Caco-2 (cell line): ENCODE measurements at regions not wholly inside any gene's neighbourhood (a gene's known extent, or its start where the extent isn't known, plus 50 kb on each side); places are given as distances from the start of the nearest gene placed in this dataset.

Source experiments
- BruUV-seq: library from RNA; stranded (reverse); fragments of 400-500 nt; replicated peaks from 2 replicates; lab custom pipeline; 2021; lab: Mats Ljungman, UMichigan
- CTCF ChIA-PET: fragments of 300-600 bp; sonication (Branson Sonifier 250); formaldehyde crosslinking; loops from one replicate; lab custom pipeline; 2022; ENCODE audit warnings: antibody characterized with exemption; lab: Charles Lee
- POLR2A ChIA-PET: fragments of 300-600 bp; sonication (Branson Sonifier 250); formaldehyde crosslinking; loops from one replicate; lab custom pipeline; 2022; ENCODE audit warnings: antibody characterized with exemption; lab: Charles Lee
- DNase-seq, 2 experiments: peaks; one replicate each; pipeline versions ENCODE4 v3.0.0 to v3.0.0-alpha.2; 2020 to 2022
- H3K27me3 ChIP-seq: replicated peaks from 2 replicates; pipeline ENCODE4 v1.6.0; 2011; ENCODE audit warnings: low read length; ENCODE audit not compliant: control insufficient read depth, insufficient read depth
- H3K36me3 ChIP-seq: 2 replicates; pipeline ENCODE4 v1.5.1; 2011; ENCODE audit warnings: low read length; ENCODE audit not compliant: control insufficient read depth, insufficient read depth
- H3K4me1 ChIP-seq: fragments of 250-450 bp; sonication (Bioruptor Pico); 2 replicates; pipeline ENCODE4 v1.5.1; 2020; ENCODE audit warnings: mild to moderate bottlenecking
- H3K4me3 ChIP-seq: 2 replicates; pipeline ENCODE4 v1.5.1; 2011; ENCODE audit warnings: low read depth, mild to moderate bottlenecking, control low read depth, low read length
- H3K9me3 ChIP-seq: fragments of 250-450 bp; sonication (Bioruptor Pico); 2 replicates; pipeline ENCODE4 v1.5.1; 2020; ENCODE audit warnings: mild to moderate bottlenecking, moderate library complexity
- H3K27ac Mint-ChIP-seq: one replicate; pipeline ENCODE4 v1.8.0; 2022; ENCODE audit warnings: mixed read lengths; ENCODE audit not compliant: unreplicated experiment
- H3K27me3 Mint-ChIP-seq: one replicate; pipeline ENCODE4 v1.8.0; 2022; ENCODE audit warnings: mixed read lengths; ENCODE audit not compliant: insufficient read depth, unreplicated experiment
- H3K36me3 Mint-ChIP-seq: one replicate; pipeline ENCODE4 v1.8.0; 2022; ENCODE audit warnings: mild to moderate bottlenecking, mixed read lengths; ENCODE audit not compliant: insufficient read depth, unreplicated experiment
- H3K4me1 Mint-ChIP-seq: one replicate; pipeline ENCODE4 v1.8.0; 2022; ENCODE audit warnings: low read depth, mixed read lengths; ENCODE audit not compliant: unreplicated experiment
- H3K4me3 Mint-ChIP-seq: one replicate; pipeline ENCODE4 v1.8.0; 2022; ENCODE audit warnings: mild to moderate bottlenecking, moderate library complexity, mixed read lengths; ENCODE audit not compliant: unreplicated experiment
- H3K9me3 Mint-ChIP-seq: one replicate; pipeline ENCODE4 v1.8.0; 2022; ENCODE audit warnings: mixed read lengths; ENCODE audit not compliant: unreplicated experiment
- intact Hi-C: fragments of 100-400 bp; cut with micrococcal nuclease; formaldehyde crosslinking; loops from one replicate; pipeline ENCODE4 v1.10.0; 2022; ENCODE audit not compliant: unreplicated experiment
- TF ChIP-seq, protein P1 (sequence below), 2 experiments: fragments of 200-600 bp in 1 of 2; IDR thresholded peaks; 1 replicate in 1 of 2; 2 replicates in 1 of 2; pipeline versions ENCODE4 v1.5.1 to v1.8.0; 2011 to 2022; ENCODE audit warnings: antibody characterized with exemption in 1 of 2, control low read depth in 1 of 2, inconsistent platforms in 1 of 2, low read depth in 1 of 2, low read length in 1 of 2, mild to moderate bottlenecking in 1 of 2, moderate library complexity in 1 of 2; ENCODE audit not compliant: insufficient read depth in 1 of 2, severe bottlenecking in 1 of 2, unreplicated experiment in 1 of 2

DNA sequence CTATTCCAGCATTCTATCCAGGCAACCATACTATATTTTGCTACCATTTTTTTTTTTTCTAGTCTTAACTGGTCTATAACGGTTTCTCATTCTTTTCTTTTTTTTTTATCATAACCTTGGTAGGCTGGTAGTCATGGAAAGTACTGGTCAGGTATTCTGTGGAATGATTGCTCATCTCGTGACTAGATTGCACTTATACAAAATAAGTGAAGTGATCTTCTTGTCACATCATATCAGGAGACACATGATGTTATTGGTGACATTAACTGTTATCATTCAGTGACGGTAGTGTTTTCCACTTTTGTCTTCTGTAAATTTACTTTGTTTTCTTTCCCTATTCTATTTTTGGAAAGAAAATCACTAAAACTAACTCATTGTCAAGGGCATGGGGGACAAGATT is 239.3 kb upstream of the SLITRK6 start:
- no peak overlapping the region for H3K4me3 Mint-ChIP-seq
- intact Hi-C loops, result no loop called here
- BruUV-seq, result no TSS peak

DNA sequence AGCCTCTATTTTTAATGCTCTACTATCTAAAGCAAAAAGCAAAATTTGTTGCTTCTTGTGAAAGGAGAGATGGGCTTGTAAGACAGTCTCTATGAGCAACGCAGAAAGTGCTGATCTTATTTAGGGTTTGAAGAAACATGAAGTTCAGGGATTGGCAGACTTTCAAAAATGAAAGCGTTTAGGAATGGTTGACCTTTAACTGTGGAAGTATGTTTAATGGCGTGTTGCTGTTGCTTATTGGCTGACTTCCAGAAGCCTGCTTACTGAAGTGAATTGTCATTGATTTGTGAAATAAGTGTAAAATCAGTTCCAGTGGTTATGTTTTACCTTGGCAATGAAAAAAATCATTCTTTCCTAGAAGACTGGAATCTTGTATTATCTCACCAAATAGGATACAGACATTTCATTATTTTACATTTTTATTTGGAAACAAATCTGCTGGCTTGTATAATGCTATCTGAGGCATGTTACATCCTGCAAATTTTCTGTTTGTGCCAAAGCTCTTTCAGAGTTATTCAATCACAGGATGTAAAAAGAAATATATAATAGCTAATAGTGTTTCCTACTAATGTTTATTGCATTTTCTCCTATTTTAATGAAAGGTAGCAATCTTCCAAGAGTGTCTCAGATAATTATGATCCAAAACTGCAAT is 221.3 kb upstream of the SLITRK6 start:
- Mint-ChIP-seq H3K9me3 (no peaks in the 10 kb centered on the region), H3K27me3 (no peaks in the 10 kb centered on the region), H3K27ac (no peak overlapping the region), H3K4me1 (no peaks in the 10 kb centered on the region), H3K4me3 (no peak overlapping the region), H3K36me3 (no peaks in the 10 kb centered on the region)
- BruUV-seq, result no TSS peak
- TF ChIP-seq, protein P1, sequence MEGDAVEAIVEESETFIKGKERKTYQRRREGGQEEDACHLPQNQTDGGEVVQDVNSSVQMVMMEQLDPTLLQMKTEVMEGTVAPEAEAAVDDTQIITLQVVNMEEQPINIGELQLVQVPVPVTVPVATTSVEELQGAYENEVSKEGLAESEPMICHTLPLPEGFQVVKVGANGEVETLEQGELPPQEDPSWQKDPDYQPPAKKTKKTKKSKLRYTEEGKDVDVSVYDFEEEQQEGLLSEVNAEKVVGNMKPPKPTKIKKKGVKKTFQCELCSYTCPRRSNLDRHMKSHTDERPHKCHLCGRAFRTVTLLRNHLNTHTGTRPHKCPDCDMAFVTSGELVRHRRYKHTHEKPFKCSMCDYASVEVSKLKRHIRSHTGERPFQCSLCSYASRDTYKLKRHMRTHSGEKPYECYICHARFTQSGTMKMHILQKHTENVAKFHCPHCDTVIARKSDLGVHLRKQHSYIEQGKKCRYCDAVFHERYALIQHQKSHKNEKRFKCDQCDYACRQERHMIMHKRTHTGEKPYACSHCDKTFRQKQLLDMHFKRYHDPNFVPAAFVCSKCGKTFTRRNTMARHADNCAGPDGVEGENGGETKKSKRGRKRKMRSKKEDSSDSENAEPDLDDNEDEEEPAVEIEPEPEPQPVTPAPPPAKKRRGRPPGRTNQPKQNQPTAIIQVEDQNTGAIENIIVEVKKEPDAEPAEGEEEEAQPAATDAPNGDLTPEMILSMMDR (IDR thresholded peaks at IDR 0.05; ENCODE audit: insufficient read depth in 1 of 2, low read depth in 1 of 2, low read length in 1 of 2, severe bottlenecking in 1 of 2, unreplicated experiment in 1 of 2), result no peak
- intact Hi-C loops, result no loop called here
- Histone ChIP-seq H3K27me3 (no peaks in the 10 kb centered on the region), H3K9me3 (no peaks in the 10 kb centered on the region), H3K4me1 (no peaks in the 10 kb centered on the region), H3K36me3 (no peaks in the 10 kb centered on the region), H3K4me3 (no peak overlapping the region)
- CTCF ChIA-PET, result no interaction called here
- POLR2A ChIA-PET, result no interaction called here
- DNase-seq, result no peak

More for the DNA sequence above, 239.3 kb upstream of the SLITRK6 start:
- DNase-seq, result no peak
- CTCF ChIA-PET, result no interaction called here
- Mint-ChIP-seq H3K36me3 (no peaks in the 10 kb centered on the region), H3K27me3 (no peaks in the 10 kb centered on the region), H3K9me3 (no peaks in the 10 kb centered on the region), H3K27ac (no peak overlapping the region), H3K4me1 (no peaks in the 10 kb centered on the region)
- H3K4me1 ChIP-seq, result no peaks in the 10 kb centered on the region
- TF ChIP-seq, protein P1 (IDR thresholded peaks at IDR 0.05; ENCODE audit: insufficient read depth in 1 of 2, low read depth in 1 of 2, low read length in 1 of 2, severe bottlenecking in 1 of 2, unreplicated experiment in 1 of 2), result no peak
- no peaks in the 10 kb centered on the region for H3K27me3 ChIP-seq
- no peaks in the 10 kb centered on the region; the same call in 1 of the 2 replicates for H3K9me3 ChIP-seq
- POLR2A ChIA-PET, result no interaction called here
- no peaks in the 10 kb centered on the region for H3K36me3 ChIP-seq
- H3K4me3 ChIP-seq, result no peak overlapping the region

DNA sequence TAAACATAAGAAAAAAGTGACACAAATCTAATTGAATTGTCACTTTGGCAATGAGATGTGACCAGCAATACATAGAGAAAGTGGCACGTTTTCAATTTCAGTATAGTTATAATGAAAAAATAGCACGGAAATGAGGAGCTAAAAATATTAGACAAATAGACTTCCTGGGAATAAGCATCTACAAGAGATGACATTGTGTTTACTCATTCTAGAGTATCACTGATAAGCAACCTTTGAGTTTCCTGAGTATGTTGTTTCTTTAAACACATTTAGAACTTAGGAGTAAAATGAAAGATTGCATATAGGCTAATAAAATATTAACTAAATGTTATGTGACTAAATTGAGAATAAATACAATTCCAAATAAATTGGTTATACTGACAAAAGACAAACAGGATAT is 207.1 kb upstream of the SLITRK6 start:
- TF ChIP-seq, protein P1 (IDR thresholded peaks at IDR 0.05; ENCODE audit: insufficient read depth in 1 of 2, low read depth in 1 of 2, low read length in 1 of 2, severe bottlenecking in 1 of 2, unreplicated experiment in 1 of 2), result no peak
- DNase-seq, result no peak
- ChIA-PET POLR2A (no interaction called here), CTCF (no interaction called here)
- Mint-ChIP-seq H3K36me3 (no peaks in the 10 kb centered on the region), H3K4me3 (no peak overlapping the region), H3K4me1 (no peaks in the 10 kb centered on the region), H3K27me3 (no peaks in the 10 kb centered on the region), H3K9me3 (no peaks in the 10 kb centered on the region), H3K27ac (no peak overlapping the region)
- BruUV-seq, result no TSS peak
- H3K4me1 ChIP-seq, result peaks cover 11% of the 10 kb centered on the region
- no peak overlapping the region for H3K4me3 ChIP-seq
- H3K27me3 ChIP-seq, result no peaks in the 10 kb centered on the region
- no peaks in the 10 kb centered on the region for H3K9me3 ChIP-seq
- no peaks in the 10 kb centered on the region for H3K36me3 ChIP-seq
- intact Hi-C loops, result no loop called here
